Spleen (tissue), 11 donors: ENCODE measurements at regions not wholly inside any gene's neighbourhood (a gene's known extent, or its start where the extent isn't known, plus 50 kb on each side); places are given as distances from the start of the nearest gene placed in this dataset.

Experiments
- DNase-seq: peaks from one replicate; pipeline ENCODE4 v3.0.0-alpha.2; 2020
- H3K27ac ChIP-seq, 8 donors: fragments of 200-600 bp; sonication (generic) in 7 of 8; 1 replicate in 4 of 8; 2 replicates in 4 of 8; pipeline versions ENCODE4 v1.5.0 to v1.8.0; 2016 to 2021; ENCODE audit warnings: inconsistent platforms in 4 of 8, mild to moderate bottlenecking in 4 of 8, moderate library complexity in 1 of 8
- H3K27me3 ChIP-seq, 7 donors: fragments of 200-600 bp; sonication (generic) in 6 of 7; replicated peaks in 1 of 7; 1 replicate in 4 of 7; 2 replicates in 3 of 7; pipeline versions ENCODE4 v1.5.0 to v1.8.0; 2016 to 2021; ENCODE audit warnings: inconsistent platforms in 3 of 7, mild to moderate bottlenecking in 1 of 7
- H3K36me3 ChIP-seq, 6 donors: fragments of 200-600 bp; sonication (generic) in 5 of 6; 1 replicate in 4 of 6; 2 replicates in 2 of 6; pipeline versions ENCODE4 v1.5.0 to v1.8.0; 2016 to 2021; ENCODE audit warnings: inconsistent platforms in 2 of 6
- H3K4me1 ChIP-seq, 6 donors: fragments of 200-600 bp; sonication (generic) in 5 of 6; 1 replicate in 3 of 6; 2 replicates in 3 of 6; pipeline versions ENCODE4 v1.5.0 to v1.8.0; 2016 to 2021; ENCODE audit warnings: inconsistent platforms in 3 of 6
- H3K4me3 ChIP-seq, 8 donors: fragments of 200-600 bp; sonication (generic) in 7 of 8; 1 replicate in 4 of 8; 2 replicates in 4 of 8; pipeline versions ENCODE4 v1.5.0 to v1.8.0; 2016 to 2021; ENCODE audit warnings: inconsistent platforms in 4 of 8, mild to moderate bottlenecking in 4 of 8, moderate library complexity in 2 of 8
- H3K9me3 ChIP-seq, 8 donors: fragments of 200-600 bp; sonication (generic) in 7 of 8; 1 replicate in 4 of 8; 2 replicates in 4 of 8; pipeline versions ENCODE4 v1.5.0 to v1.8.0; 2016 to 2021; ENCODE audit warnings: inconsistent platforms in 4 of 8
- CTCF ChIP-seq, 11 experiments: fragments of 200-600 bp in 7 of 11; fragments of 450-650 bp in 4 of 11; sonication (generic) in 4 of 11; IDR thresholded peaks in 8 of 11; conservative IDR thresholded peaks in 3 of 11; 1 replicate in 7 of 11; 2 replicates in 4 of 11; pipeline versions ENCODE4 v1.4.0 to v1.8.0; 2016 to 2021; ENCODE audit warnings: antibody characterized with exemption in 11 of 11, inconsistent platforms in 4 of 11, mild to moderate bottlenecking in 1 of 11
- POLR2A ChIP-seq, 3 donors: fragments of 450-650 bp; IDR thresholded peaks; one replicate each; pipeline ENCODE4 v1.5.1; 2017; ENCODE audit warnings: antibody characterized with exemption in 3 of 3, mild to moderate bottlenecking in 1 of 3
- POLR2AphosphoS5 ChIP-seq, 3 donors: sonication (generic); formaldehyde crosslinking; IDR thresholded peaks; one replicate each; pipeline ENCODE4 v1.5.1; 2017; ENCODE audit warnings: antibody characterized with exemption in 3 of 3
- WGBS, 5 donors: extraction: QIAGEN DNeasy Blood & Tissue Kit in 3 of 5; methylation state at CpG; one replicate each; pipeline versions ENCODE4 v1.1.5 to v1.1.7; 2013 to 2018; 5-methylcytosine and 5-hydroxymethylcytosine counted together
- intact Hi-C: fragments of 100-400 bp; cut with DNase I; formaldehyde crosslinking; loops from one replicate; pipeline ENCODE4 v1.15.0; 2023; ENCODE audit warnings: low total_unique reads
- donor health status: healthy with polysubstance abuse.
- donor health status: DM: no; HTN: no; CAD: no; lungs with moderate emphysema.
- donor health status: DM: no; HTN: no; CAD: no.
- donor health status: Bipolar disorder and iron deficiency.
- donor health status: healthy.
- donor health status: DM: no; HTN: no; CAD: no.
- donor health status: DM: yes; HTN: yes; CAD: no.

- H3K4me1 ChIP-seq: no peaks in the 10 kb centered on the region
- TF ChIP-seq POLR2A (IDR thresholded peaks at IDR 0.05) (no peak), CTCF (IDR thresholded peaks at IDR 0.05 in 8 of 11, conservative IDR thresholded peaks at IDR 0.05 in 3 of 11) (no peak), POLR2AphosphoS5 (IDR thresholded peaks at IDR 0.05) (no peak)
- no peaks in the 10 kb centered on the region for H3K27me3 ChIP-seq
- H3K27ac ChIP-seq: no peak overlapping the region
- H3K9me3 ChIP-seq: no peaks in the 10 kb centered on the region
- intact Hi-C loops: no loop called here
- DNase-seq: no peak
- 83 to 91% (median 89%) methylated on average over 4 of the region's 4 CpGs for WGBS, 5 donors
- no peak overlapping the region for H3K4me3 ChIP-seq
- no peaks in the 10 kb centered on the region for H3K36me3 ChIP-seq
Measured at GRCh38 chr5:5799229-5799628, 376.8 kb downstream of the ICE1 start.

GRCh38 chr5:5798462-5798861, 376.0 kb downstream of the ICE1 start:
- no peaks in the 10 kb centered on the region for H3K27me3 ChIP-seq
- no peak for DNase-seq
- no peaks in the 10 kb centered on the region for H3K4me1 ChIP-seq
- H3K9me3 ChIP-seq: no peaks in the 10 kb centered on the region
- TF ChIP-seq POLR2AphosphoS5 (IDR thresholded peaks at IDR 0.05) (no peak), POLR2A (IDR thresholded peaks at IDR 0.05) (no peak)
- 40 to 54% (median 45%) methylated on average over 4 of the region's 4 CpGs for WGBS, 5 donors
- no peak overlapping the region for H3K27ac ChIP-seq
- H3K4me3 ChIP-seq: no peak overlapping the region
- no peaks in the 10 kb centered on the region for H3K36me3 ChIP-seq
- intact Hi-C loops: no loop called here

- no peak for TF ChIP-seq CTCF (IDR thresholded peaks at IDR 0.05 in 8 of 11, conservative IDR thresholded peaks at IDR 0.05 in 3 of 11)
- Histone ChIP-seq H3K4me1 (no peaks in the 10 kb centered on the region), H3K27ac (no peak overlapping the region), H3K4me3 (no peak overlapping the region), H3K36me3 (no peaks in the 10 kb centered on the region), H3K9me3 (no peaks in the 10 kb centered on the region), H3K27me3 (no peaks in the 10 kb centered on the region)
- intact Hi-C loops: no loop called here
- WGBS, 5 donors: 90 to 97% (median 95%) methylated on average over 5 of the region's 5 CpGs
- no peak for DNase-seq
Measured at GRCh38 chr5:5798041-5798440, 375.6 kb downstream of the ICE1 start.

- no peaks in the 10 kb centered on the region for H3K9me3 ChIP-seq
- no peaks in the 10 kb centered on the region for H3K36me3 ChIP-seq
- no peaks in the 10 kb centered on the region for H3K4me1 ChIP-seq
- no peaks in the 10 kb centered on the region for H3K27me3 ChIP-seq
- no peak overlapping the region for H3K27ac ChIP-seq
- intact Hi-C loops: no loop called here
- no peak overlapping the region for H3K4me3 ChIP-seq
- DNase-seq: no peak
- WGBS, 5 donors: 70 to 76% (median 75%) methylated on average over 13 to 14 of the region's 14 CpGs
- no peak for TF ChIP-seq POLR2AphosphoS5 (IDR thresholded peaks at IDR 0.05)
- no peak for TF ChIP-seq CTCF (IDR thresholded peaks at IDR 0.05 in 8 of 11, conservative IDR thresholded peaks at IDR 0.05 in 3 of 11)
- TF ChIP-seq POLR2A (IDR thresholded peaks at IDR 0.05): no peak
Measured at GRCh38 chr5:5795074-5795771, 372.7 kb downstream of the ICE1 start.
